ENCODE measurements at regions not wholly inside any gene's neighbourhood (a gene's known extent, or its start where the extent isn't known, plus 50 kb on each side); places are given as distances from the start of the nearest gene placed in this dataset.

DNA sequence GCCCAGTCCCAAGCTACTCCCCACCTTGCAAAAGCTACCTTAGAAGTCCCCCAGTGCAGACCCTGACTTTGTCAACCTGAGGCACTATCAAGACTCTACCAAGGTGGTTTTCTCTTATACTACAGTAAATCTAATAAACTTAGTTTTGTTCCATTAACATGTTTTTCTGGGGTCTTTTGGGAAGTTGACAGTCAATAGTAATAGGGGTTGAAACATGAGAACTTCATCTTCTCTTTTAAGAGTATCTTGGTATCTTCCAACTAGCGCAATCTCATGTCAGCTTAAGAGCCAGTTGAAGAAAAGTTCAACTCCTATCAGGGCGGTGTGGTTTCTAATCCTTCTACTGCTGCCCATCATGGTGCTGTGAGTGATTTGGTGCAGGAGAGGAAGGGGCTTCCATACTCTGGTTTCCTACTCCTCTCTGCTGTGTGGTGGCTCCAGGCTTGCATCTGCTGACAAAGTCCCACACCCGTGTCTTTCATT is 164.2 kb downstream of the FOXA2 start:
- Histone ChIP-seq H3K4me3 (no peak overlapping the region), H3K4me1 (ENCODE audit: low read depth) (no peaks in the 10 kb centered on the region), H3K36me3 (ENCODE audit: low read depth) (no peaks in the 10 kb centered on the region), H3K9me3 (no peaks in the 10 kb centered on the region)
- TF ChIP-seq, protein P1, sequence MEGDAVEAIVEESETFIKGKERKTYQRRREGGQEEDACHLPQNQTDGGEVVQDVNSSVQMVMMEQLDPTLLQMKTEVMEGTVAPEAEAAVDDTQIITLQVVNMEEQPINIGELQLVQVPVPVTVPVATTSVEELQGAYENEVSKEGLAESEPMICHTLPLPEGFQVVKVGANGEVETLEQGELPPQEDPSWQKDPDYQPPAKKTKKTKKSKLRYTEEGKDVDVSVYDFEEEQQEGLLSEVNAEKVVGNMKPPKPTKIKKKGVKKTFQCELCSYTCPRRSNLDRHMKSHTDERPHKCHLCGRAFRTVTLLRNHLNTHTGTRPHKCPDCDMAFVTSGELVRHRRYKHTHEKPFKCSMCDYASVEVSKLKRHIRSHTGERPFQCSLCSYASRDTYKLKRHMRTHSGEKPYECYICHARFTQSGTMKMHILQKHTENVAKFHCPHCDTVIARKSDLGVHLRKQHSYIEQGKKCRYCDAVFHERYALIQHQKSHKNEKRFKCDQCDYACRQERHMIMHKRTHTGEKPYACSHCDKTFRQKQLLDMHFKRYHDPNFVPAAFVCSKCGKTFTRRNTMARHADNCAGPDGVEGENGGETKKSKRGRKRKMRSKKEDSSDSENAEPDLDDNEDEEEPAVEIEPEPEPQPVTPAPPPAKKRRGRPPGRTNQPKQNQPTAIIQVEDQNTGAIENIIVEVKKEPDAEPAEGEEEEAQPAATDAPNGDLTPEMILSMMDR (IDR thresholded peaks at IDR 0.05), result no peak
- DNase-seq, result no peak
- intact Hi-C loops (cut with DNase I, micrococcal nuclease), result no loop called here
- no peak for ATAC-seq

DNA sequence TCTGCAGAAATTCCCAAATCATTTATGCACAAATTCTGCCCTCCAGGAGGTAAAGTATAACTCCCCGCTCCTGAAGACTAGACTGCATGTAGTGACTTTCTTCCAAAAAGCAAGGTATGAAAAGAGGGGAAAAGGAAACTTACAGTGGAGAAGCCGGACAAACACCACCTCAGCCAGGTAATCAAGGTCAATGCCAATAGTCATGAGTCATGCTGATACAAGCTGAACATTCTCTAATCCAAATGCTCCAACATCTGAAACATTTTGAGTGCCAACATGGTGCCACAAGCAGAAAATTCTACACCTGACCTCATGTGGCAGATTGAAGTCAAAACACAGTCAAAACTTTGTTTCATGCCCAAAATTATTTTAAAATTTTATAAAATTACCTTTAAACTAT is 165.6 kb downstream of the FOXA2 start:
- no peak for ATAC-seq
- H3K36me3 ChIP-seq (ENCODE audit: low read depth), result no peaks in the 10 kb centered on the region
- intact Hi-C loops (cut with DNase I, micrococcal nuclease), result no loop called here
- H3K9me3 ChIP-seq, result no peaks in the 10 kb centered on the region
- no peak for DNase-seq
- H3K4me3 ChIP-seq, result no peak overlapping the region
- no peaks in the 10 kb centered on the region for H3K4me1 ChIP-seq (ENCODE audit: low read depth)
- TF ChIP-seq, protein P1 (IDR thresholded peaks at IDR 0.05), result no peak

DNA sequence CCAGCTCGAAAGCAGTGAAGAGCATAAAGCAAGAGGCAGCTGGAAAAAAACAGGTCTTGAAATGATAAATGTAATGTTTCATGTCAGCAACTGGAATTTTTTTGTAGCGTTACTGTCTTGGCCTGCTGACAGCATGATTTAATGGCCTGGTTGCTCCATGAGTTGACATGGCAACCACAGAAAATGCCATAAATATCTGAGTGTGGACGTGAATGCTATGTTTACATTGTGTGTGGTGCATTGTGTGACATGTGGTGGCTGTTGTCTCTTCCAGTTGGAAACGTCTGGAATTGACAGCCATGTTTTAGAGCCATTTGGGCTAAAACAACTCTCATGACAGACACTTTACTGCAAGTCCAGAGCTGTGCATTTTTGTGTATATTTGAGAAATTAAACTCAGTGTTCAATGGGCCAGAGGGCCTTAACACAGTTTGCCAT is 170.0 kb downstream of the FOXA2 start:
- Histone ChIP-seq H3K9me3 (no peaks in the 10 kb centered on the region), H3K4me1 (ENCODE audit: low read depth) (no peaks in the 10 kb centered on the region), H3K4me3 (no peak overlapping the region), H3K36me3 (ENCODE audit: low read depth) (no peaks in the 10 kb centered on the region)
- DNase-seq (no peak), ATAC-seq (no peak)
- TF ChIP-seq, protein P1 (IDR thresholded peaks at IDR 0.05), result no peak
- intact Hi-C loops (cut with DNase I, micrococcal nuclease), result no loop called here

DNA sequence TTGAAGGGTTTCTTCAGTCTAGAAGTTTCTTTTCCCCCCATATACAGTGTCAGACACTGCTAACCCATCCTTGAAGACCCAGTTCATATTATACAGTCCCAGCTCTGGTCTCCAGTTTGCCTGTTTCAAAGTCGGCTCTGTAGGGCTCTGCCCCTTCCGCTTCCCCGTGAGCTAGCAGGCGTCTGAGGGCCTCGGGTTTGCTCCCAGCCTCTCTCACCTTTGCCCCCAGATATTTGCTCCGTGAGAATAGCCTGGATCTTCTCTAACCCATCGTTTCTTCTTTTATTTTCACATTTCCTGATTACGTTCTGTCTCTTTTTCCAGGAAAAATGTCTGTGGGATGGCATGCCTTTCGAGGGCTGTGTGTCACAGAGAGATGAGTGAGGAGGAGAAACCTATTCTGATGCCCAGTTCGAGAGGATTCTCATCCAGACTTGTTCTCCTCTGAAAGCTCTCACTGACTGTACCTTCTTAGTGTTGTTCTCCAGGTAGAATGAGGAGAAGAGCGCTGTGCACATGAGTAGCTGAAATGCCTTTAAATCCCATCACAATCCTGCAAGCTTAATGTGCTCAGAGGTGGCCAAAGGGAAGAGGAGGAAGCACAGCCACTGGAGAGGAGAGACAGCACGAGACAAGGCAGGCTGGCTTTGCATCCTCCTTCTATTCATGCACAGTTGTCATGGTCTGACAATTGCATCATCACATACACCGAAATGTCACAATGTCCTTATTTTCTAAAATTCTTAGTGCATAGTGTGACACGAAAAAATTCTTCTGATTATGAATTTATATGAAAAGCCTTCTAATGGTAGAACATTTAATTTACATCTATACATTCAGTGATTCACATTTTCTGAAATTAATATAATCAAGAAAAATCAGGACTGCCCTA is 171.1 kb downstream of the FOXA2 start:
- H3K9me3 ChIP-seq, result no peaks in the 10 kb centered on the region
- intact Hi-C loops (cut with DNase I, micrococcal nuclease), result no loop called here
- H3K4me3 ChIP-seq, result no peak overlapping the region
- DNase-seq (no peak), ATAC-seq (no peak)
- TF ChIP-seq, protein P1 (IDR thresholded peaks at IDR 0.05), result no peak
- no peaks in the 10 kb centered on the region for H3K4me1 ChIP-seq (ENCODE audit: low read depth)
- no peaks in the 10 kb centered on the region for H3K36me3 ChIP-seq (ENCODE audit: low read depth)

DNA sequence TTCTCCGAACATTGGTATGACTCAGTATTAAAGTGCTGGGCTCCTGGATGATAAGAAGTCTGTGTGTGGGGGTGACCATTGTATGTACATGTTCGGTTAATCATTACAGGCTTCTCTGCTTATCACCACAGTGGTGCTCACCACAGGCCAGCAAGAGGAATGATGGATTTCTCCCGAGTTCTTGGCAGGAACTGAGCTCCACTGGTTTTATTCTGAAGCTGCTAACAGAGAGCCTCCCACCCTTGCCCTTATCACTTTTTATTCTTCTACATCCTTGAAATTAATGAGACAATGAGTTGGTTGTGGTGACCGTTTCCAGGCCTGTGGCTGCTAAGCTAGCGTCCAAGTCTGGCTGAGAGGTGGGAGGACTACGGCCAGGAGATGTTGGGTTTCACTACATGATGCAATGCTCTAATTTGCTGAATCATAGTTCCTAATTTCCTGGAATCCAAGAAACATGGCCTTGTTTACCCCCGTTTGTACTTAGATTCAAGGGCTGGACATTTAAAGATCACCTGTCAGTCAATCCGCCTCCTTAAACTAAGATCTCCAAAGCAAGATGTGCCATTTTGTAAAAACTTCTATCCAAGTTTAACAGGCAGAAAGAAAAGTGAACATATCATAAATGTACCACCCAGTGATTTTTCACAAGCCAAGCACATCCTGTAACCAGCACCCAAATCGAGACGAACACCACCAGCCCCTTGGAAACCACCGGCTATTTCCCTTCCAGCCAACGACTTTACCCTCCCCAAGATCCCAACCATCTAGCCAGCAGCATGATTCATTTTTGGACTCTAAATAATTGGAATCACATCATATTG is 172.5 kb downstream of the FOXA2 start:
- Histone ChIP-seq H3K4me3 (no peak overlapping the region), H3K9me3 (no peaks in the 10 kb centered on the region), H3K36me3 (ENCODE audit: low read depth) (no peaks in the 10 kb centered on the region), H3K4me1 (ENCODE audit: low read depth) (no peaks in the 10 kb centered on the region)
- ATAC-seq (peak; percentile 98), DNase-seq (peak in 1 of 3 donors; percentile 22)
- TF ChIP-seq, protein P1 (IDR thresholded peaks at IDR 0.05), result no peak
- intact Hi-C loops (cut with DNase I, micrococcal nuclease), result no loop called here
